ENCODE measurements at regions not wholly inside any gene's neighbourhood (a gene's known extent, or its start where the extent isn't known, plus 50 kb on each side); places are given as distances from the start of the nearest gene placed in this dataset.

DNA sequence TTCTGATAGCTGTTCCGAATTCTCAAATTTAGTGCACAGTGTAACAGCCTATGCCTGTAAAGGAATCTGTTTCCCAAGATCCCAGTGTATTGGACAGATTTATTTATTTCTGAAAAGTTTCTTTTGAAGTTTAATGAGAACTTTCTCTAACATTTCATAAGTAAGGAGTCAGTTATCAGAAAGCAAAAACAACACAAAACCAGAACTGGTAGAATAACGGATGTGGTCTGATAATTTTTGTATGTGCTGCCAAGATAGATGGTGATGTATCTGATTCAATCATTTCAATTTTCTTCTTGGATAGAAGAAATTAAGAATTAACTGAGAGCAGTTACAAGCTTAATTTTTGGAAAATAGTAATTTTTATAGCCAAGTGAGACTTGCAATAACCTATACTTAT lies 374.3 kb downstream of the SOCS6 start:
- TF ChIP-seq CTCF (IDR thresholded peaks at IDR 0.05), result no peak
- no peak for TF ChIP-seq RELA (CRISPR knock-in tag; IDR thresholded peaks at IDR 0.05; ENCODE audit: borderline replicate concordance)
- no peak for TF ChIP-seq CREB1 (CRISPR knock-in tag; IDR thresholded peaks at IDR 0.05)
- TF ChIP-seq, protein P1, sequence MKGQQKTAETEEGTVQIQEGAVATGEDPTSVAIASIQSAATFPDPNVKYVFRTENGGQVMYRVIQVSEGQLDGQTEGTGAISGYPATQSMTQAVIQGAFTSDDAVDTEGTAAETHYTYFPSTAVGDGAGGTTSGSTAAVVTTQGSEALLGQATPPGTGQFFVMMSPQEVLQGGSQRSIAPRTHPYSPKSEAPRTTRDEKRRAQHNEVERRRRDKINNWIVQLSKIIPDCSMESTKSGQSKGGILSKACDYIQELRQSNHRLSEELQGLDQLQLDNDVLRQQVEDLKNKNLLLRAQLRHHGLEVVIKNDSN (CRISPR knock-in tag; IDR thresholded peaks at IDR 0.05), result no peak
- no peak for TF ChIP-seq PRDM15 (CRISPR knock-in tag; IDR thresholded peaks at IDR 0.05)
- TF ChIP-seq TEAD1 (CRISPR knock-in tag; IDR thresholded peaks at IDR 0.05), result no peak
